ENCODE measurements at regions not wholly inside any gene's neighbourhood (a gene's known extent, or its start where the extent isn't known, plus 50 kb on each side); places are given as distances from the start of the nearest gene placed in this dataset.

- BruUV-seq (replicated peaks) = no TSS peak
Measured at GRCh38 chr6:19279273-19279684, 557.9 kb upstream of the ID4 start.

More at GRCh38 chr6:19279273-19279684, 557.9 kb upstream of the ID4 start:
- no peak for DNase-seq (ENCODE audit: low read depth, low spot score)
- 6% methylated on average over 2 of the region's 2 CpGs for WGBS (ENCODE audit: insufficient coverage, insufficient replicate concordance, low lambda C conversion rate, missing lambda C conversion rate)
- no peak overlapping the region for H2AFZ ChIP-seq (ENCODE audit: control insufficient read depth, low read depth, low read length)
- no peak overlapping the region for H3K4me2 ChIP-seq (ENCODE audit: control insufficient read depth, insufficient read depth)
- FAIRE-seq = no peak
- H3K4me1 ChIP-seq (ENCODE audit: control insufficient read depth, insufficient read depth, low read length) = no peaks in the 10 kb centered on the region
- in situ Hi-C loops (cut with MboI) = no loop called here
- H3K9ac ChIP-seq (ENCODE audit: control insufficient read depth, insufficient read depth, low read length) = no peak overlapping the region
- no peak overlapping the region for H3K4me3 ChIP-seq
- no peaks in the 10 kb centered on the region for H3K36me3 ChIP-seq (ENCODE audit: control insufficient read depth in 2 of 2, insufficient read depth in 2 of 2, low read length in 1 of 2)
- no peak for TF ChIP-seq SUZ12 (IDR thresholded peaks at IDR 0.05; ENCODE audit: unreplicated experiment)
- TF ChIP-seq IRF3 (IDR thresholded peaks at IDR 0.05) = no peak
- TF ChIP-seq ATF3 (IDR thresholded peaks at IDR 0.05; ENCODE audit: borderline replicate concordance, extremely low read depth, low read depth, low read length) = no peak
- TF ChIP-seq CEBPB (IDR thresholded peaks at IDR 0.05; ENCODE audit: borderline replicate concordance in 1 of 2, low read depth in 2 of 2, low read length in 2 of 2) = no peak
- no peak for TF ChIP-seq RAD21 (IDR thresholded peaks at IDR 0.05; ENCODE audit: insufficient read depth, low read depth, low read length)
- no peak for TF ChIP-seq SP1 (IDR thresholded peaks at IDR 0.05; ENCODE audit: low read depth, low read length)
- TF ChIP-seq MLLT1 (IDR thresholded peaks at IDR 0.05) = no peak
- no peak for TF ChIP-seq TAF1 (IDR thresholded peaks at IDR 0.05; ENCODE audit: borderline replicate concordance, low read depth, low read length)
- no peaks in the 10 kb centered on the region for H3K9me3 ChIP-seq (replicated peaks; ENCODE audit: control insufficient read depth, insufficient read depth, low read length)
- no peaks in the 10 kb centered on the region for H3K79me2 ChIP-seq (ENCODE audit: control insufficient read depth, insufficient read depth, low read length)
- CTCF ChIA-PET = no interaction called here
- intact Hi-C loops (cut with micrococcal nuclease; ENCODE audit: unreplicated experiment) = no loop called here
- POLR2A ChIA-PET = no interaction called here
- H4K20me1 ChIP-seq (ENCODE audit: control insufficient read depth, insufficient read depth) = no peaks in the 10 kb centered on the region
- no peaks in the 10 kb centered on the region for H3K27me3 ChIP-seq (replicated peaks in 1 of 2; ENCODE audit: control insufficient read depth in 2 of 2, insufficient read depth in 2 of 2, low read length in 1 of 2)
- RAD21 ChIA-PET (ENCODE audit: unreplicated experiment) = no interaction called here
- no peak overlapping the region for H3K27ac ChIP-seq (ENCODE audit: control insufficient read depth, insufficient read depth)
- SMC1A ChIA-PET (ENCODE audit: uncharacterized antibody, unreplicated experiment) = no interaction called here
- ATAC-seq = no peak

All from GM12878 (cell line).